NCI-H2107 treated with DMSO at 0.1 percent for 48 hours (cell line): ENCODE measurements at regions not wholly inside any gene's neighbourhood (a gene's known extent, or its start where the extent isn't known, plus 50 kb on each side); places are given as distances from the start of the nearest gene placed in this dataset.

Source experiments
- DNase-seq: peaks from one replicate; lab custom pipeline; 2025; ENCODE audit not compliant: unreplicated experiment; lab: John Stamatoyannopoulos, UW

GRCh38 chr9:109830545-109830944 is 50.5 kb downstream of the PALM2AKAP2 start:
- no peak for DNase-seq

- DNase-seq = no peak
These were observed 52.1 kb downstream of the PALM2AKAP2 start for GRCh38 chr9:109831998-109832658.

- no peak for DNase-seq
These were observed 54.9 kb downstream of the PALM2AKAP2 start for GRCh38 chr9:109834855-109835254.

- no peak for DNase-seq
These were observed 63.6 kb downstream of the PALM2AKAP2 start for GRCh38 chr9:109843641-109844040.

GRCh38 chr9:109845226-109845625 is 65.2 kb downstream of the PALM2AKAP2 start:
- DNase-seq = no peak

GRCh38 chr9:109846776-109847175 is 66.8 kb downstream of the PALM2AKAP2 start:
- no peak for DNase-seq

GRCh38 chr9:109852556-109852955 is 72.6 kb downstream of the PALM2AKAP2 start:
- no peak for DNase-seq

GRCh38 chr9:109855540-109855939 is 75.5 kb downstream of the PALM2AKAP2 start:
- DNase-seq = no peak

- no peak for DNase-seq
These were observed 76.8 kb downstream of the PALM2AKAP2 start for GRCh38 chr9:109856785-109857184.

- no peak for DNase-seq
These were observed 77.3 kb downstream of the PALM2AKAP2 start for GRCh38 chr9:109857336-109857735.

GRCh38 chr9:109859447-109859846 is 79.4 kb downstream of the PALM2AKAP2 start:
- DNase-seq = no peak

GRCh38 chr9:109860521-109860920 is 80.5 kb downstream of the PALM2AKAP2 start:
- no peak for DNase-seq

GRCh38 chr9:109861499-109861898 is 81.5 kb downstream of the PALM2AKAP2 start:
- no peak for DNase-seq

- DNase-seq = no peak
These were observed 81.9 kb downstream of the PALM2AKAP2 start for GRCh38 chr9:109861918-109862317.

- no peak for DNase-seq
These were observed 82.5 kb downstream of the PALM2AKAP2 start for GRCh38 chr9:109862452-109862851.

GRCh38 chr9:109863961-109864360 is 84.0 kb downstream of the PALM2AKAP2 start:
- no peak for DNase-seq

GRCh38 chr9:109865521-109865920 is 85.5 kb downstream of the PALM2AKAP2 start:
- DNase-seq = no peak

- DNase-seq = no peak
These were observed 88.2 kb downstream of the PALM2AKAP2 start for GRCh38 chr9:109868207-109868606.

GRCh38 chr9:109868722-109869121 is 88.7 kb downstream of the PALM2AKAP2 start:
- DNase-seq = no peak

- DNase-seq = no peak
These were observed 90.4 kb downstream of the PALM2AKAP2 start for GRCh38 chr9:109870365-109870764.

GRCh38 chr9:109872901-109873300 is 92.9 kb downstream of the PALM2AKAP2 start:
- no peak for DNase-seq

- DNase-seq = no peak
These were observed 95.6 kb downstream of the PALM2AKAP2 start for GRCh38 chr9:109875495-109876129.
